Endothelial cell of umbilical vein (primary cell): ENCODE measurements at regions not wholly inside any gene's neighbourhood (a gene's known extent, or its start where the extent isn't known, plus 50 kb on each side); places are given as distances from the start of the nearest gene placed in this dataset.

ENCODE experiments used
- BruUV-seq: library from RNA; stranded (reverse); fragments of 400-500 nt; replicated peaks from 2 replicates; lab custom pipeline; 2021; lab: Mats Ljungman, UMichigan
- CTCF ChIA-PET: fragments of 300-600, 350-600 bp; sonication (Branson Sonifier 250); formaldehyde crosslinking; loops from one replicate; lab custom pipeline; 2021; ENCODE audit warnings: antibody characterized with exemption, inconsistent platforms; lab: Charles Lee
- POLR2A ChIA-PET: fragments of 300-600, 350-600 bp; sonication (Branson Sonifier 250); formaldehyde crosslinking; loops from one replicate; lab custom pipeline; 2021; ENCODE audit warnings: antibody characterized with exemption, inconsistent platforms; lab: Charles Lee
- DNase-seq: peaks from one replicate; pipeline ENCODE4 v3.0.0-alpha.2; 2011; ENCODE audit warnings: low read depth, low spot score
- FAIRE-seq: peaks from 2 replicates; lab custom pipeline; 2011; peaks lifted over from hg19 to GRCh38; lab: Jason Lieb, UNC
- H2AFZ ChIP-seq: 2 replicates; pipeline ENCODE4 v1.6.0; 2012; ENCODE audit warnings: low read depth, low read length, control low read depth, inconsistent platforms
- H3K27ac ChIP-seq: 2 replicates; pipeline ENCODE4 v1.5.1; 2011; ENCODE audit warnings: low read depth, mild to moderate bottlenecking, control low read depth, low read length, moderate library complexity; ENCODE audit not compliant: insufficient read depth
- H3K27me3 ChIP-seq, 2 experiments: 2 replicates each; pipeline versions ENCODE4 v1.6.0 to v1.6.1; 2011; ENCODE audit warnings: low read length in 2 of 2, mixed read lengths in 1 of 2; ENCODE audit not compliant: control insufficient read depth in 2 of 2, insufficient read depth in 2 of 2
- H3K36me3 ChIP-seq, 2 experiments: 2 replicates in 1 of 2; 3 replicates in 1 of 2; pipeline ENCODE4 v1.5.1; 2011; ENCODE audit warnings: low read length in 2 of 2, mild to moderate bottlenecking in 1 of 2, moderate library complexity in 1 of 2; ENCODE audit not compliant: control insufficient read depth in 2 of 2, insufficient read depth in 2 of 2; ENCODE audit errors: extremely low read depth in 1 of 2
- H3K4me1 ChIP-seq: 3 replicates; pipeline ENCODE4 v1.5.1; 2011; ENCODE audit warnings: mild to moderate bottlenecking, low read length; ENCODE audit not compliant: control insufficient read depth, insufficient read depth; ENCODE audit errors: extremely low read depth
- H3K4me2 ChIP-seq: 2 replicates; pipeline ENCODE4 v1.6.1; 2011; ENCODE audit warnings: low read length, control low read depth, mixed read lengths; ENCODE audit not compliant: insufficient read depth
- H3K4me3 ChIP-seq, 3 experiments: fragments of 200-600 bp in 1 of 3; sonication (generic), shearing (Covaris generic) in 1 of 3; replicated peaks in 1 of 3; 2 replicates each; pipeline ENCODE4 v1.5.1; 2011 to 2016; ENCODE audit warnings: control low read depth in 3 of 3, low read length in 3 of 3, mild to moderate bottlenecking in 2 of 3, inconsistent platforms in 1 of 3, low read depth in 1 of 3, moderate library complexity in 1 of 3; ENCODE audit not compliant: insufficient read depth in 1 of 3
- H3K79me2 ChIP-seq: 2 replicates; pipeline ENCODE4 v1.6.0; 2012; ENCODE audit warnings: low read length, inconsistent platforms; ENCODE audit not compliant: control insufficient read depth, insufficient read depth
- H3K9ac ChIP-seq: replicated peaks from 2 replicates; pipeline ENCODE3; 2011; ENCODE audit warnings: low read length, control low read depth; ENCODE audit not compliant: insufficient read depth; ENCODE audit errors: extremely low read depth
- H3K9me1 ChIP-seq: replicated peaks from 3 replicates; pipeline ENCODE4 v1.6.0; 2011; ENCODE audit warnings: mild to moderate bottlenecking, low read length; ENCODE audit not compliant: control insufficient read depth, insufficient read depth; ENCODE audit errors: extremely low read depth
- H3K9me3 ChIP-seq: replicated peaks from 2 replicates; pipeline ENCODE4 v1.5.1; 2012; ENCODE audit warnings: low read length, inconsistent platforms; ENCODE audit not compliant: control insufficient read depth, insufficient read depth
- H4K20me1 ChIP-seq: replicated peaks from 2 replicates; pipeline ENCODE3; 2011; ENCODE audit warnings: mild to moderate bottlenecking, low read length; ENCODE audit not compliant: control insufficient read depth, insufficient read depth; ENCODE audit errors: extremely low read depth
- EZH2 ChIP-seq: IDR thresholded peaks from 2 replicates; pipeline ENCODE4 v1.6.1; 2012; ENCODE audit warnings: borderline replicate concordance, low read depth, mild to moderate bottlenecking, moderate library complexity, low read length, inconsistent platforms; ENCODE audit not compliant: severe bottlenecking
- FOS ChIP-seq: IDR thresholded peaks from 2 replicates; pipeline ENCODE4 v1.6.1; 2011; ENCODE audit warnings: mild to moderate bottlenecking, low read length, moderate library complexity, borderline replicate concordance; ENCODE audit not compliant: insufficient read depth
- GATA2 ChIP-seq: IDR thresholded peaks from 2 replicates; pipeline ENCODE4 v1.7.0; 2011; ENCODE audit warnings: low read depth, mild to moderate bottlenecking, moderate library complexity, mixed read lengths, low read length; ENCODE audit not compliant: insufficient read length, insufficient read depth
- JUN ChIP-seq: IDR thresholded peaks from 2 replicates; pipeline ENCODE4 v1.6.1; 2011; ENCODE audit warnings: borderline replicate concordance, low read depth; ENCODE audit not compliant: insufficient read length, insufficient read depth
- MYC ChIP-seq: IDR thresholded peaks from one replicate; pipeline ENCODE4 v1.6.1; 2011; ENCODE audit warnings: mild to moderate bottlenecking, low read depth, low read length
- POLR2A ChIP-seq: IDR thresholded peaks from 2 replicates; pipeline ENCODE4 v1.6.1; 2012; ENCODE audit warnings: low read depth, mild to moderate bottlenecking, control low read depth, low read length
- POLR2AphosphoS5 ChIP-seq: IDR thresholded peaks from 2 replicates; pipeline ENCODE4 v1.6.1; 2012; ENCODE audit warnings: low read depth, mild to moderate bottlenecking, control low read depth, low read length, moderate library complexity; ENCODE audit not compliant: insufficient read depth
- dilution Hi-C: fragments of 300-500 bp; cut with MboI; formaldehyde crosslinking; loops from one replicate; pipeline ENCODE4 v1.15.0; 2019; ENCODE audit warnings: low sequenced_read_pairs; ENCODE audit not compliant: extremely low pct_ligation_motif_present
- intact Hi-C: fragments of 100-400 bp; cut with micrococcal nuclease; formaldehyde crosslinking; loops from one replicate; pipeline ENCODE4 v1.10.0; 2022
- TF ChIP-seq, protein P1 (sequence below): IDR thresholded peaks from 2 replicates; pipeline ENCODE4 v1.6.1; 2011; ENCODE audit not compliant: insufficient read depth, insufficient read length
- TF ChIP-seq, protein P2 (sequence below), 2 donors: IDR thresholded peaks; 1 replicate in 1 of 2; 2 replicates in 1 of 2; pipeline ENCODE4 v1.5.1; 2011; ENCODE audit warnings: low read length in 2 of 2, mild to moderate bottlenecking in 2 of 2, moderate library complexity in 2 of 2, control low read depth in 1 of 2, inconsistent platforms in 1 of 2, low read depth in 1 of 2; ENCODE audit not compliant: insufficient read depth in 1 of 2; ENCODE audit errors: extremely low read depth in 1 of 2

DNA sequence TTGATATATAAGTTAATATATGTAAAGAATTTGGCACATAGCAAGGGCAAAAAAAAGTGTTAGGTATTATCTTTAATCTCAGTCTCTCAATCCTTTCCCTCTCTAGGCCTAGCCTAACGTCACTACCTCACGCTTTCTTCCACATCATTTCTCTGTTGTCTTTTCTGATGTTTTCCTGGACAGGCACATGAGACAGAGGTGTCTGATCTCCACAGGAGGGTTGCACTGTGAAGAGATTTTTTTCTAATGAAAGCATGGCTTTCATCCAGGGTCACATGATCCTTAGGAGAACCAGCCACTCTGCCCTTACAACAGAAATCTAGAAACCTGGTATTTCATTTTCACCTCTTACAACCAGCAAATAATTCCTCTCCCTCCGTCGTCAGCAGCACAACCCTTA is 1268.3 kb downstream of the XPNPEP1 start:
- ChIA-PET POLR2A (no interaction called here), CTCF (no interaction called here)
- no peaks in the 10 kb centered on the region for H3K36me3 ChIP-seq
- no peaks in the 10 kb centered on the region for H4K20me1 ChIP-seq
- no peaks in the 10 kb centered on the region for H3K4me1 ChIP-seq
- no peak overlapping the region for H2AFZ ChIP-seq
- H3K9ac ChIP-seq: no peak overlapping the region
- dilution Hi-C loops: no loop called here
- no peak overlapping the region for H3K4me3 ChIP-seq
- intact Hi-C loops: no loop called here
- H3K27ac ChIP-seq: no peak overlapping the region
- H3K9me3 ChIP-seq: peaks cover 6% of the 10 kb centered on the region
- DNase-seq: no peak
- no TSS peak for BruUV-seq
- H3K9me1 ChIP-seq: no peaks in the 10 kb centered on the region
- no peaks in the 10 kb centered on the region for H3K27me3 ChIP-seq
- TF ChIP-seq POLR2A (no peak), POLR2AphosphoS5 (no peak)
- no peaks in the 10 kb centered on the region for H3K79me2 ChIP-seq
- no peak overlapping the region for H3K4me2 ChIP-seq
- FAIRE-seq: no peak

DNA sequence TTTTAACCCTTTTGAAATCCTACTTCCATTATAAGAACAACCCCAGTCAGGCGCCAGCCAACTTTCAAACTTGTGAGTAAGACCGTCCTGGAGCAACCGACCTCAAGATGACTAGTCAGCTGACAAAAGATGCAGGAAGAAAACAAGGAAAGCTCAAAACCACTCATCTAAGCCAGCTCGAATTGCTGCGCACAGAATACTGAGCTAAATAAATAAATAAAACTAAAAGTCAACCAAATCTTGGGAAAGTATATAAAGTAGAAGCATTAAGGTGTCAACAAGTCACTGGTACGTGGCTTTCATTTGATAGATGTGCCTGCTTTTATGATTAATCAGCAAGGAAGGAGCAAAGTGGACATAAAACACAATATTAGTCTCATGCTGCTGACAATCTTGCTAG is 1269.8 kb downstream of the XPNPEP1 start:
- FAIRE-seq: no peak
- ChIA-PET CTCF (no interaction called here), POLR2A (no interaction called here)
- H2AFZ ChIP-seq: no peak overlapping the region
- H3K36me3 ChIP-seq: no peaks in the 10 kb centered on the region
- H3K9ac ChIP-seq: no peak overlapping the region
- no peaks in the 10 kb centered on the region for H4K20me1 ChIP-seq
- dilution Hi-C loops (no loop called here), intact Hi-C loops (no loop called here)
- no peak overlapping the region for H3K4me3 ChIP-seq
- TF ChIP-seq GATA2 (no peak), POLR2A (no peak), EZH2 (no peak), POLR2AphosphoS5 (no peak), MYC (no peak), FOS (no peak), JUN (no peak)
- TF ChIP-seq, protein P1, sequence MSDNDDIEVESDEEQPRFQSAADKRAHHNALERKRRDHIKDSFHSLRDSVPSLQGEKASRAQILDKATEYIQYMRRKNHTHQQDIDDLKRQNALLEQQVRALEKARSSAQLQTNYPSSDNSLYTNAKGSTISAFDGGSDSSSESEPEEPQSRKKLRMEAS: no peak
- TF ChIP-seq, protein P2, sequence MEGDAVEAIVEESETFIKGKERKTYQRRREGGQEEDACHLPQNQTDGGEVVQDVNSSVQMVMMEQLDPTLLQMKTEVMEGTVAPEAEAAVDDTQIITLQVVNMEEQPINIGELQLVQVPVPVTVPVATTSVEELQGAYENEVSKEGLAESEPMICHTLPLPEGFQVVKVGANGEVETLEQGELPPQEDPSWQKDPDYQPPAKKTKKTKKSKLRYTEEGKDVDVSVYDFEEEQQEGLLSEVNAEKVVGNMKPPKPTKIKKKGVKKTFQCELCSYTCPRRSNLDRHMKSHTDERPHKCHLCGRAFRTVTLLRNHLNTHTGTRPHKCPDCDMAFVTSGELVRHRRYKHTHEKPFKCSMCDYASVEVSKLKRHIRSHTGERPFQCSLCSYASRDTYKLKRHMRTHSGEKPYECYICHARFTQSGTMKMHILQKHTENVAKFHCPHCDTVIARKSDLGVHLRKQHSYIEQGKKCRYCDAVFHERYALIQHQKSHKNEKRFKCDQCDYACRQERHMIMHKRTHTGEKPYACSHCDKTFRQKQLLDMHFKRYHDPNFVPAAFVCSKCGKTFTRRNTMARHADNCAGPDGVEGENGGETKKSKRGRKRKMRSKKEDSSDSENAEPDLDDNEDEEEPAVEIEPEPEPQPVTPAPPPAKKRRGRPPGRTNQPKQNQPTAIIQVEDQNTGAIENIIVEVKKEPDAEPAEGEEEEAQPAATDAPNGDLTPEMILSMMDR (IDR thresholded peaks at IDR 0.05; ENCODE audit: extremely low read depth in 1 of 2, insufficient read depth in 1 of 2, low read depth in 1 of 2, low read length in 2 of 2): no peak
- H3K79me2 ChIP-seq: no peaks in the 10 kb centered on the region
- peaks cover 3% of the 10 kb centered on the region for H3K9me3 ChIP-seq
- no peaks in the 10 kb centered on the region for H3K4me1 ChIP-seq
- BruUV-seq: no TSS peak
- no peaks in the 10 kb centered on the region for H3K27me3 ChIP-seq
- DNase-seq: no peak
- no peak overlapping the region for H3K4me2 ChIP-seq
- no peak overlapping the region for H3K27ac ChIP-seq
- no peaks in the 10 kb centered on the region for H3K9me1 ChIP-seq
